PC-9 (cell line): ENCODE measurements at regions not wholly inside any gene's neighbourhood (a gene's known extent, or its start where the extent isn't known, plus 50 kb on each side); places are given as distances from the start of the nearest gene placed in this dataset.

Experiments used
- BruUV-seq: library from RNA; stranded (reverse); fragments of 400-500 nt; replicated peaks from 2 replicates; lab custom pipeline; 2021; lab: Mats Ljungman, UMichigan
- CTCF ChIA-PET: fragments of 300-600 bp; sonication (Branson Sonifier 250); formaldehyde crosslinking; loops from one replicate; lab custom pipeline; 2022; ENCODE audit warnings: antibody characterized with exemption; lab: Charles Lee
- POLR2A ChIA-PET: fragments of 300-600 bp; sonication (Branson Sonifier 250); formaldehyde crosslinking; loops from one replicate; lab custom pipeline; 2022; ENCODE audit warnings: antibody characterized with exemption; ENCODE audit not compliant: unreplicated experiment; lab: Charles Lee
- DNase-seq, 2 experiments: peaks; one replicate each; pipeline versions ENCODE4 v3.0.0 to v3.0.0-alpha.2; 2015 to 2022; ENCODE audit warnings: mixed read lengths in 1 of 2
- H2AFZ ChIP-seq: fragments of 200-600 bp; sonication (generic); 2 replicates; pipeline ENCODE4 v1.8.1; 2017; ENCODE audit warnings: antibody characterized with exemption
- H3F3A ChIP-seq: fragments of 200-600 bp; sonication (generic); 2 replicates; pipeline ENCODE4 v1.8.1; 2017; ENCODE audit warnings: antibody characterized with exemption, mild to moderate bottlenecking, low read depth; ENCODE audit not compliant: insufficient read depth
- H3K27ac ChIP-seq: fragments of 200-600 bp; sonication (generic); 2 replicates; pipeline ENCODE4 v1.6.1; 2016; ENCODE audit warnings: mixed run types
- H3K27me3 ChIP-seq: fragments of 200-600 bp; sonication (generic); 2 replicates; pipeline ENCODE4 v1.6.1; 2016; ENCODE audit warnings: low read depth, mixed run types; ENCODE audit not compliant: insufficient read depth
- H3K36me3 ChIP-seq: fragments of 200-600 bp; sonication (generic); 2 replicates; pipeline ENCODE4 v1.6.1; 2016; ENCODE audit warnings: low read depth, mixed run types
- H3K4me1 ChIP-seq: fragments of 200-600 bp; sonication (generic); replicated peaks from 2 replicates; pipeline ENCODE4 v1.6.1; 2016; ENCODE audit warnings: mixed run types; ENCODE audit not compliant: insufficient read depth
- H3K4me2 ChIP-seq: fragments of 200-600 bp; sonication (generic); 2 replicates; pipeline ENCODE4 v1.6.1; 2017; ENCODE audit warnings: mixed run types
- H3K4me3 ChIP-seq: fragments of 200-600 bp; sonication (generic); 2 replicates; pipeline ENCODE4 v1.6.1; 2016; ENCODE audit warnings: mixed run types
- H3K79me2 ChIP-seq: fragments of 200-600 bp; sonication (generic); 2 replicates; pipeline ENCODE4 v1.6.1; 2017; ENCODE audit warnings: low read depth, mixed run types
- H3K9me2 ChIP-seq: fragments of 200-600 bp; sonication (generic); 2 replicates; pipeline ENCODE4 v1.8.1; 2017; ENCODE audit warnings: mild to moderate bottlenecking; ENCODE audit not compliant: insufficient read depth
- H3K9me3 ChIP-seq: fragments of 200-600 bp; sonication (generic); 2 replicates; pipeline ENCODE4 v1.8.1; 2016; ENCODE audit warnings: low read depth; ENCODE audit not compliant: insufficient read depth
- H4K20me1 ChIP-seq: fragments of 200-600 bp; sonication (generic); 2 replicates; pipeline ENCODE4 v1.8.1; 2017; ENCODE audit not compliant: insufficient read depth
- EZH2 ChIP-seq: fragments of 200-600 bp; sonication (generic); IDR thresholded peaks from 2 replicates; pipeline ENCODE4 v1.8.0; 2017; ENCODE audit warnings: antibody characterized with exemption, low read depth
- intact Hi-C: fragments of 100-400 bp; cut with micrococcal nuclease; formaldehyde crosslinking; loops from one replicate; pipeline ENCODE4 v1.10.0; 2022; ENCODE audit not compliant: unreplicated experiment
- TF ChIP-seq, protein P1 (sequence below): fragments of 200-600 bp; sonication (generic); conservative IDR thresholded peaks from 2 replicates; pipeline ENCODE4 v1.6.1; 2017; ENCODE audit warnings: mixed run types, antibody characterized with exemption, mild to moderate bottlenecking, moderate library complexity

GRCh38 chr5:93224624-93225023, 356.4 kb downstream of the NR2F1-AS1 start:
- 0 out of 2 replicates have a peak, but pooled peaks cover 5% of the 10 kb centered on the region for H3K9me3 ChIP-seq
- ChIA-PET POLR2A (no interaction called here), CTCF (no interaction called here)
- H3K4me1 ChIP-seq, result no peaks in the 10 kb centered on the region
- no peaks in the 10 kb centered on the region for H3K27me3 ChIP-seq
- intact Hi-C loops, result no loop called here
- H3K4me2 ChIP-seq, result no peak overlapping the region
- no peak overlapping the region for H3K27ac ChIP-seq
- H3K79me2 ChIP-seq, result no peaks in the 10 kb centered on the region
- no peak overlapping the region for H3K4me3 ChIP-seq
- BruUV-seq, result no TSS peak
- TF ChIP-seq EZH2, result no peak
- TF ChIP-seq, protein P1, sequence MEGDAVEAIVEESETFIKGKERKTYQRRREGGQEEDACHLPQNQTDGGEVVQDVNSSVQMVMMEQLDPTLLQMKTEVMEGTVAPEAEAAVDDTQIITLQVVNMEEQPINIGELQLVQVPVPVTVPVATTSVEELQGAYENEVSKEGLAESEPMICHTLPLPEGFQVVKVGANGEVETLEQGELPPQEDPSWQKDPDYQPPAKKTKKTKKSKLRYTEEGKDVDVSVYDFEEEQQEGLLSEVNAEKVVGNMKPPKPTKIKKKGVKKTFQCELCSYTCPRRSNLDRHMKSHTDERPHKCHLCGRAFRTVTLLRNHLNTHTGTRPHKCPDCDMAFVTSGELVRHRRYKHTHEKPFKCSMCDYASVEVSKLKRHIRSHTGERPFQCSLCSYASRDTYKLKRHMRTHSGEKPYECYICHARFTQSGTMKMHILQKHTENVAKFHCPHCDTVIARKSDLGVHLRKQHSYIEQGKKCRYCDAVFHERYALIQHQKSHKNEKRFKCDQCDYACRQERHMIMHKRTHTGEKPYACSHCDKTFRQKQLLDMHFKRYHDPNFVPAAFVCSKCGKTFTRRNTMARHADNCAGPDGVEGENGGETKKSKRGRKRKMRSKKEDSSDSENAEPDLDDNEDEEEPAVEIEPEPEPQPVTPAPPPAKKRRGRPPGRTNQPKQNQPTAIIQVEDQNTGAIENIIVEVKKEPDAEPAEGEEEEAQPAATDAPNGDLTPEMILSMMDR, result no peak
- H2AFZ ChIP-seq, result no peak overlapping the region
- no peaks in the 10 kb centered on the region for H4K20me1 ChIP-seq
- no peaks in the 10 kb centered on the region for H3F3A ChIP-seq
- DNase-seq, result no peak
- no peaks in the 10 kb centered on the region for H3K9me2 ChIP-seq
- no peaks in the 10 kb centered on the region; the same call in 1 of the 2 replicates for H3K36me3 ChIP-seq

DNA sequence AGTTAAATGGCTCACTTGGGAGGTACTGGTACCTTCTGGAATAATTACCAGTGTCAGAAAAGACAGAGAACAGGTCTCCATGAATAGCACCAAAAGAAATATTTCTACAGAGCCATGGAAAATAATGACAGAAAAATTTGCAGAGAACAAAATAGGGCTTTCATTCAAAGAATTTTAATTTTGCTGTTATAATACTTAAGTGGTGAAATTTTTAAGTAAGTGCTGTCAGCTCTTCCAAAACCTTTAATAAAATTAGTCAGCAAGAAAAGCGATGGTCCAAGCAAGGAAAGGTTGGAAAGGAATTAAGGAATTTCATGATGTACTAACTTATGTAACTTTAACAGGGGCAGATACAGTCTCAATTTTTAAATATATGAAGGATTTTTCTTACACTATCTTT, 359.2 kb downstream of the NR2F1-AS1 start:
- TF ChIP-seq, protein P1, result no peak
- Histone ChIP-seq H3K4me1 (no peaks in the 10 kb centered on the region), H3K79me2 (no peaks in the 10 kb centered on the region), H2AFZ (no peak overlapping the region), H3K4me2 (no peak overlapping the region), H4K20me1 (no peaks in the 10 kb centered on the region), H3K27ac (no peak overlapping the region), H3F3A (no peaks in the 10 kb centered on the region), H3K9me3 (no peaks in the 10 kb centered on the region), H3K4me3 (no peak overlapping the region), H3K27me3 (no peaks in the 10 kb centered on the region), H3K9me2 (no peaks in the 10 kb centered on the region), H3K36me3 (no peaks in the 10 kb centered on the region; the same call in 1 of the 2 replicates)
- POLR2A ChIA-PET, result no interaction called here
- CTCF ChIA-PET, result no interaction called here
- intact Hi-C loops, result no loop called here
- no peak for DNase-seq
- BruUV-seq, result no TSS peak

GRCh38 chr5:93220431-93220830, 360.6 kb downstream of the NR2F1-AS1 start:
- Histone ChIP-seq H3K27me3 (no peaks in the 10 kb centered on the region), H4K20me1 (no peaks in the 10 kb centered on the region), H3K27ac (no peak overlapping the region), H3K79me2 (no peaks in the 10 kb centered on the region), H3K4me3 (no peak overlapping the region), H3K4me2 (no peak overlapping the region), H3K9me2 (no peaks in the 10 kb centered on the region), H3F3A (no peaks in the 10 kb centered on the region), H3K9me3 (no peaks in the 10 kb centered on the region), H3K4me1 (no peaks in the 10 kb centered on the region), H2AFZ (no peak overlapping the region), H3K36me3 (no peaks in the 10 kb centered on the region; the same call in 1 of the 2 replicates)
- intact Hi-C loops, result no loop called here
- ChIA-PET POLR2A (no interaction called here), CTCF (no interaction called here)
- TF ChIP-seq, protein P1, result no peak
- no peak for TF ChIP-seq EZH2
- no peak for DNase-seq
- no TSS peak for BruUV-seq
